ENCODE measurements at regions not wholly inside any gene's neighbourhood (a gene's known extent, or its start where the extent isn't known, plus 50 kb on each side); places are given as distances from the start of the nearest gene placed in this dataset.

GRCh38 chr4:161189286-161190134 lies 974.3 kb downstream of the FSTL5 start:
- TF ChIP-seq EZH2phosphoT487 (conservative IDR thresholded peaks at IDR 0.05; ENCODE audit: low read length) = no peak
- TF ChIP-seq, protein P1, sequence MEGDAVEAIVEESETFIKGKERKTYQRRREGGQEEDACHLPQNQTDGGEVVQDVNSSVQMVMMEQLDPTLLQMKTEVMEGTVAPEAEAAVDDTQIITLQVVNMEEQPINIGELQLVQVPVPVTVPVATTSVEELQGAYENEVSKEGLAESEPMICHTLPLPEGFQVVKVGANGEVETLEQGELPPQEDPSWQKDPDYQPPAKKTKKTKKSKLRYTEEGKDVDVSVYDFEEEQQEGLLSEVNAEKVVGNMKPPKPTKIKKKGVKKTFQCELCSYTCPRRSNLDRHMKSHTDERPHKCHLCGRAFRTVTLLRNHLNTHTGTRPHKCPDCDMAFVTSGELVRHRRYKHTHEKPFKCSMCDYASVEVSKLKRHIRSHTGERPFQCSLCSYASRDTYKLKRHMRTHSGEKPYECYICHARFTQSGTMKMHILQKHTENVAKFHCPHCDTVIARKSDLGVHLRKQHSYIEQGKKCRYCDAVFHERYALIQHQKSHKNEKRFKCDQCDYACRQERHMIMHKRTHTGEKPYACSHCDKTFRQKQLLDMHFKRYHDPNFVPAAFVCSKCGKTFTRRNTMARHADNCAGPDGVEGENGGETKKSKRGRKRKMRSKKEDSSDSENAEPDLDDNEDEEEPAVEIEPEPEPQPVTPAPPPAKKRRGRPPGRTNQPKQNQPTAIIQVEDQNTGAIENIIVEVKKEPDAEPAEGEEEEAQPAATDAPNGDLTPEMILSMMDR (IDR thresholded peaks at IDR 0.05; ENCODE audit: insufficient read depth, low read length, poor library complexity, severe bottlenecking) = no peak
